ENCODE measurements at regions not wholly inside any gene's neighbourhood (a gene's known extent, or its start where the extent isn't known, plus 50 kb on each side); places are given as distances from the start of the nearest gene placed in this dataset.
"Not testable (repeated sequence)": the region's sequence is repeated elsewhere in the genome, so short reads cannot be mapped to it uniquely, and the experiment has no call there.

- no peak for DNase-seq
Measured at GRCh38 chr18:51525453-51526225, 328.2 kb upstream of the MEX3C start.

GRCh38 chr18:51527826-51528225 lies 330.3 kb upstream of the MEX3C start:
- no peak for DNase-seq

GRCh38 chr18:51531501-51531900 lies 334.0 kb upstream of the MEX3C start:
- DNase-seq = no peak

- DNase-seq = no peak
Measured at GRCh38 chr18:51537487-51537886, 340.0 kb upstream of the MEX3C start.

- no peak for DNase-seq
Measured at GRCh38 chr18:51540562-51540961, 343.1 kb upstream of the MEX3C start.

- no peak for DNase-seq
Measured at GRCh38 chr18:51541230-51541629, 343.7 kb upstream of the MEX3C start.

GRCh38 chr18:51543658-51544155 lies 346.2 kb upstream of the MEX3C start:
- DNase-seq = no peak

- DNase-seq = no peak
Measured at GRCh38 chr18:51545446-51545845, 348.0 kb upstream of the MEX3C start.

GRCh38 chr18:51559198-51559901 lies 361.9 kb upstream of the MEX3C start:
- DNase-seq = no peak

GRCh38 chr18:51559902-51560287 lies 362.4 kb upstream of the MEX3C start:
- DNase-seq = no peak

GRCh38 chr18:51561821-51562220 lies 364.3 kb upstream of the MEX3C start:
- DNase-seq = no peak

GRCh38 chr18:51562866-51563265 lies 365.4 kb upstream of the MEX3C start:
- no peak for DNase-seq

GRCh38 chr18:51563396-51563795 lies 365.9 kb upstream of the MEX3C start:
- no peak for DNase-seq

- DNase-seq = no peak
Measured at GRCh38 chr18:51568151-51568550, 370.7 kb upstream of the MEX3C start.

- DNase-seq = no peak
Measured at GRCh38 chr18:51569153-51569552, 371.7 kb upstream of the MEX3C start.

GRCh38 chr18:51569561-51569960 lies 372.1 kb upstream of the MEX3C start:
- no peak for DNase-seq

GRCh38 chr18:51570071-51570470 lies 372.6 kb upstream of the MEX3C start:
- not testable (repeated sequence) for DNase-seq

- not testable (repeated sequence) for DNase-seq
Measured at GRCh38 chr18:51573886-51574285, 376.4 kb upstream of the MEX3C start.

- no peak for DNase-seq
Measured at GRCh38 chr18:51575171-51575570, 377.7 kb upstream of the MEX3C start.

GRCh38 chr18:51578406-51578980 lies 381.0 kb upstream of the MEX3C start:
- DNase-seq = no peak

- DNase-seq = no peak
Measured at GRCh38 chr18:51580580-51580979, 383.1 kb upstream of the MEX3C start.

- no peak for DNase-seq
Measured at GRCh38 chr18:51582551-51582950, 385.1 kb upstream of the MEX3C start.

- no peak for DNase-seq
Measured at GRCh38 chr18:51588616-51589015, 391.1 kb upstream of the MEX3C start.

GRCh38 chr18:51593931-51594330 lies 396.4 kb upstream of the MEX3C start:
- no peak for DNase-seq
